OCI-LY1 (cell line): ENCODE measurements at regions not wholly inside any gene's neighbourhood (a gene's known extent, or its start where the extent isn't known, plus 50 kb on each side); places are given as distances from the start of the nearest gene placed in this dataset.

Experiments used
- H2AFZ ChIP-seq: fragments of 200-600 bp; sonication (generic), shearing (Covaris generic); 2 replicates; pipeline ENCODE4 v1.6.0; 2014; ENCODE audit warnings: antibody characterized with exemption, mild to moderate bottlenecking, low read length
- H3F3A ChIP-seq: fragments of 200-600 bp; sonication (generic), shearing (Covaris generic); 2 replicates; pipeline ENCODE4 v1.6.0; 2014; ENCODE audit warnings: mild to moderate bottlenecking, antibody characterized with exemption, low read length, moderate library complexity; ENCODE audit not compliant: insufficient read depth
- H3K27ac ChIP-seq: fragments of 200-600 bp; sonication (generic); 2 replicates; pipeline ENCODE4 v1.5.1; 2014; ENCODE audit warnings: low read length, mixed run types, mild to moderate bottlenecking, low read depth; ENCODE audit not compliant: poor library complexity, severe bottlenecking
- H3K27me3 ChIP-seq: fragments of 200-600 bp; sonication (generic); 2 replicates; pipeline ENCODE4 v1.6.0; 2014; ENCODE audit warnings: antibody characterized with exemption, mild to moderate bottlenecking, low read length, moderate library complexity; ENCODE audit not compliant: insufficient read depth
- H3K36me3 ChIP-seq: fragments of 200-600 bp; sonication (generic); 2 replicates; pipeline ENCODE4 v1.6.1; 2014; ENCODE audit warnings: mild to moderate bottlenecking, antibody characterized with exemption, low read length, moderate library complexity, mixed read lengths; ENCODE audit not compliant: insufficient read depth
- H3K4me1 ChIP-seq: fragments of 200-600 bp; sonication (generic); 2 replicates; pipeline ENCODE4 v1.5.1; 2014; ENCODE audit warnings: mild to moderate bottlenecking, low read length, moderate library complexity; ENCODE audit not compliant: insufficient read depth, severe bottlenecking
- H3K4me2 ChIP-seq: fragments of 200-600 bp; sonication (generic), shearing (Covaris generic); 2 replicates; pipeline ENCODE4 v1.6.1; 2014; ENCODE audit warnings: low read length
- H3K4me3 ChIP-seq: fragments of 200-600 bp; sonication (generic); 2 replicates; pipeline ENCODE4 v1.5.1; 2014; ENCODE audit warnings: low read length, low read depth, mild to moderate bottlenecking, mixed read lengths; ENCODE audit not compliant: poor library complexity, severe bottlenecking
- H3K79me2 ChIP-seq: fragments of 200-600 bp; shearing (Covaris generic); 2 replicates; pipeline ENCODE4 v1.6.1; 2016; ENCODE audit warnings: mixed run types, low read length, mixed read lengths; ENCODE audit not compliant: insufficient read depth
- H3K9ac ChIP-seq: fragments of 200-600 bp; sonication (generic), shearing (Covaris generic); 2 replicates; pipeline ENCODE4 v1.6.1; 2014; ENCODE audit warnings: mild to moderate bottlenecking, low read length, mixed read lengths
- H3K9me2 ChIP-seq: fragments of 200-600 bp; sonication (generic), shearing (Covaris generic); 2 replicates; pipeline ENCODE4 v1.6.1; 2014; ENCODE audit warnings: low read depth, mild to moderate bottlenecking, low read length, mixed read lengths
- H3K9me3 ChIP-seq: fragments of 200-600 bp; shearing (Covaris generic); 2 replicates; pipeline ENCODE4 v1.6.1; 2014; ENCODE audit warnings: low read length, mixed read lengths
- H4K20me1 ChIP-seq: fragments of 200-600 bp; sonication (generic), shearing (Covaris generic); 2 replicates; pipeline ENCODE4 v1.6.0; 2016; ENCODE audit warnings: mild to moderate bottlenecking, low read length; ENCODE audit not compliant: insufficient read depth
- CTCF ChIP-seq: fragments of 200-600 bp; sonication (generic), shearing (Covaris generic); IDR thresholded peaks from 2 replicates; pipeline ENCODE4 v1.5.1; 2017; ENCODE audit warnings: mild to moderate bottlenecking, antibody characterized with exemption, low read length, moderate library complexity, mixed read lengths
- EZH2 ChIP-seq: fragments of 200-600 bp; sonication (generic), shearing (Covaris generic); IDR thresholded peaks from 2 replicates; pipeline ENCODE4 v1.8.0; 2017; ENCODE audit warnings: borderline replicate concordance, mixed run types, mild to moderate bottlenecking, antibody characterized with exemption, low read length, moderate library complexity, mixed read lengths

- Histone ChIP-seq H3K27me3 (no peaks in the 10 kb centered on the region), H3K4me2 (no peak overlapping the region), H3K36me3 (no peaks in the 10 kb centered on the region), H4K20me1 (no peaks in the 10 kb centered on the region), H3K9me2 (no peaks in the 10 kb centered on the region), H3F3A (no peaks in the 10 kb centered on the region), H3K9me3 (no peaks in the 10 kb centered on the region), H3K4me1 (no peaks in the 10 kb centered on the region), H3K79me2 (no peaks in the 10 kb centered on the region), H3K27ac (no peak overlapping the region), H2AFZ (no peak overlapping the region), H3K4me3 (no peak overlapping the region), H3K9ac (no peak overlapping the region)
- no peak for TF ChIP-seq EZH2
- TF ChIP-seq CTCF: no peak
Measured at GRCh38 chr18:64253873-64254272, 105.0 kb upstream of the LINC00305 start.

GRCh38 chr18:64253222-64253621 is 104.3 kb upstream of the LINC00305 start:
- Histone ChIP-seq H3K4me3 (no peak overlapping the region), H3K79me2 (no peaks in the 10 kb centered on the region), H3K4me1 (no peaks in the 10 kb centered on the region), H2AFZ (no peak overlapping the region), H3K4me2 (no peak overlapping the region), H3F3A (no peaks in the 10 kb centered on the region), H3K9ac (no peak overlapping the region), H3K9me2 (no peaks in the 10 kb centered on the region), H3K27ac (no peak overlapping the region), H3K9me3 (no peaks in the 10 kb centered on the region), H3K27me3 (no peaks in the 10 kb centered on the region), H4K20me1 (no peaks in the 10 kb centered on the region), H3K36me3 (no peaks in the 10 kb centered on the region)
- TF ChIP-seq EZH2 (no peak), CTCF (no peak)

GRCh38 chr18:64248836-64249235 is 99.9 kb upstream of the LINC00305 start:
- H3K79me2 ChIP-seq: no peaks in the 10 kb centered on the region
- no peaks in the 10 kb centered on the region for H3K36me3 ChIP-seq
- H3K9me3 ChIP-seq: no peaks in the 10 kb centered on the region
- no peaks in the 10 kb centered on the region for H3K27me3 ChIP-seq
- no peaks in the 10 kb centered on the region for H3K9me2 ChIP-seq
- no peak overlapping the region for H3K4me2 ChIP-seq
- no peak overlapping the region for H3K9ac ChIP-seq
- no peaks in the 10 kb centered on the region for H3F3A ChIP-seq
- no peaks in the 10 kb centered on the region for H3K4me1 ChIP-seq
- no peak overlapping the region for H2AFZ ChIP-seq
- TF ChIP-seq EZH2 (no peak), CTCF (no peak)
- no peak overlapping the region for H3K27ac ChIP-seq
- H3K4me3 ChIP-seq: no peak overlapping the region
- H4K20me1 ChIP-seq: no peaks in the 10 kb centered on the region
